ENCODE measurements at regions not wholly inside any gene's neighbourhood (a gene's known extent, or its start where the extent isn't known, plus 50 kb on each side); places are given as distances from the start of the nearest gene placed in this dataset.
A peak's percentile ranks its signal among the peaks of the same experiment; 100 is the strongest.
"Not testable (repeated sequence)": the region's sequence is repeated elsewhere in the genome, so short reads cannot be mapped to it uniquely, and the experiment has no call there.

DNA sequence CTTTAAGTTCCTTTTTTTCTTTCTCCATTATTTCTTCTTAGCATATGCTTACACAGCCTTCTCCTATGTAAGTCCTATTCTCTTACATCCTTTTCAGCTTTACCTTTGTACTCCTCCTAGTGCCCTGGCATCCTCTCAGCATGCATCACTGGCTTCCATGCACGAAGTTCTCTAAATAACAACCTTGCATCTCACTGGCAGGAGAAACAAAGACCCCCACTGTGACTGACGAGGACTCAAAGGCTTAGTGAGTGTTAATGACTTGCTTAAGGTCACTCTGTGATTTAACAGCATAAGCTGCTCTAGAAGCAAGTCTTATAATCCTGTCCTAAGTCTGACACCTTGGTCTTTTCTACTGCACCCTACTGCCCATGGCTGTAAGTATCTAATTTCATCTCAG is 1236.0 kb upstream of the CELF4 start:
- no peak overlapping the region for H3K4me3 ChIP-seq (ENCODE audit: low read depth, low read length)
- no peak for DNase-seq (ENCODE audit: low read depth)

DNA sequence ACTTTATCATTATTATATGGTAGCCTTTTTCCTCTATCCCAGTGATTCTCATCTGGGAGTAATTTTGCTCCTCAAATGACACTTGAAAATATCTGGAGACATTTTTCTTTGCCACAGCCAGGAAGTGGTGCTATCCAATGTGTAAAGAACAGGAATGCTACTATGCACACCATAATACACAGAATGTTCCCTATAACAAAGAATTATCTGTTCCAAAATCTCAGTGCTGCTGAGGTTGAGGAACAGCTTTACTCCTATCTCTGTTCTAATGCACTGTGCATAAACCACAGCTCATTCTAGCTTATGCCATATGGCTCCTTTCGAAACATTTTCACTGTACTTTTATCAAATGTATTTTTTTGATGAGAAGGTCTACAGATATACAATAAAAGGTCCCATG is 1231.2 kb upstream of the CELF4 start:
- DNase-seq (ENCODE audit: low read depth) = no peak
- no peak overlapping the region for H3K4me3 ChIP-seq (ENCODE audit: low read depth, low read length)

DNA sequence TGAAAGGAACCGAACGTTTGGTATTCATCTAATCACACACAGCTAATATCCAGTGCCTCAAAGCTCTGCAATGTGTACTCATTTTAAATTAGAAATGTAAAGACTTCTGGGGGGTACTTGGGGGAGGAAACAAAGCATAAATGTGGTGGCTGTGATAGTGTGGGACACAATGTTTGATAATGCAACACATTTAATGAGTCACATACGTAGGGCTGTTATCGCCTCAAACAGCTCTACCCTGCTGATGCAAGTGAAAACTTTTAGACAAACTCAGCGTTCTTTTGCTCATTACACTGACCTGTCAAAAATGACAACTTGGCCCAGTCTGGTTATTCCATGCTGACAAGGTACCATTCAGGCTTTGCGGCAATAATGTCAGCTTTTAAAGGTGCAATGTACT is 1227.1 kb upstream of the CELF4 start:
- H3K4me3 ChIP-seq (ENCODE audit: low read depth, low read length) = no peak overlapping the region
- DNase-seq (ENCODE audit: low read depth) = no peak

DNA sequence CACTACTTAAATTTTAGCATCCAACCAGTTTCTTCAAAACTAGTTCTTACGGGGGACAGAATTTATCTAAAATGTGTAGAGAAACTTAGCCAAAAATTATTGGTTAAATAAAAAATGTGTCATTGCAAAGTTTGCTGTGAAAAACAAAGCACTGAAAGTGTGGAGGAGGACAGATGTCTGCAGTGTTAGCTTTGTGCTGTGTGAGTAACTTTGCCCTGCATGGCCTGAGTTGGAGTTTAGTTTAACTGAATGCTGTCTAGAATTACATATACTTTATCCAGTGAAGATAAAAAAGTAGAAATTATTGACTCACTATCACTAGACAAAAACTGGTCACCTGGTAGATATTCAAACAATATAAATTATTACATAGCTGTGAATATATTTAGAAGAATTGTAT is 1225.2 kb upstream of the CELF4 start:
- DNase-seq (ENCODE audit: low read depth) = no peak
- no peak overlapping the region for H3K4me3 ChIP-seq (ENCODE audit: low read depth, low read length)

DNA sequence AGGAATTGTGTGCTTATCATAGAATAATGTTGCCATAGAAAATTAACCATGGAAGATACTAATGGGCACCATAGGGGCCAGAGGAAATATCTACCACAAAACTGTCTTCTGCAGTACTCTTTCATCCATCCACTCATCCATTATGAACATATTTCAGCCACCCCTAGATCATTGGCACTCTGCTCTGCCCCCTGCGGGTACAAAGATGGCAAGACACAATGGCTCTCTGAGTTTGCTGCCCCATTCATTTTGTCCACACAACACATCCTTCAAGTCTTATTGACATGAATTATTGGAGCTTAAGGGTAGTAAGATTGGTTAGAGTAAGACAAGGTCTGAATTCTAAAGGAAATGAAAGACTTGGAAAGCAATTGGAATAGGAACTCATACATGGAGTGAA is 1224.7 kb upstream of the CELF4 start:
- DNase-seq (ENCODE audit: low read depth) = no peak
- H3K4me3 ChIP-seq (ENCODE audit: low read depth, low read length) = no peak overlapping the region

DNA sequence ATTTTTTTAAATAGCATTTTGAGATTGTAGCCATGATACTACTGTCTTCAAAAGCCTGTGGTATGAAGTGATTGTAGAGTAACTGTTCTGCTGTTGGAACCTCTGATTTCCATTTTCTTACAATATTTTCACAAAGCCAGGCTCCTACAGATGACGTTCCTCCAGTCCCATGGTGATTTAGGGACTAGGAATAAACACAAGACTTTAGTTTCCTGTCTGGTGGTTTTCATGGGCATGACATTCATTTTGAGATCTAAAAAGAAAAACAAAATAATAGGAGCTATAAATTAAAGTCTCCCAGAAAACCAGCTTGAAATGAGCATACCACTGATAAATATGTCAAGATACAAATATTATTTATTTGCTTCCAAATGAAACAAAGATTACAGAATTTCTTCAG is 1223.5 kb upstream of the CELF4 start:
- no peak overlapping the region for H3K4me3 ChIP-seq (ENCODE audit: low read depth, low read length)

DNA sequence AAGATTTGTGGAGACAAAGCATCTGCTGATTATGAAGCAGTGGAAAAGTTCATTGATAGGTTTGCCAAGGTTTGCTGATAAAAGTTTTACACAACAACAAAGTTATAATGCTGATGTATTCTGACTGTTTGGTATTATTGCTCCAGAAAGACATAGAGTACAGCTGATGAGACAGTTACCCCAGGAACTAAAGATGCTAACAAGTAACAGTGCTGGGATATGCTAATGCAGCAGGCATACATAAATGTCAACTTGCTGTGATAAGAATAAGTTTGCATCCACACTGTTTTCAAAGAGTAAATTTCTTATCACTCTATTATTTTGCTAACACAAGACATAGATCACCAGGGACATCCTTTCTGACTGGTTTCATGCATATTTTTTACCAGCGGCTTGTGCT is 1221.3 kb upstream of the CELF4 start:
- DNase-seq (ENCODE audit: low read depth) = no peak
- no peak overlapping the region for H3K4me3 ChIP-seq (ENCODE audit: low read depth, low read length)

More for the DNA sequence above, 1223.5 kb upstream of the CELF4 start:
- no peak for DNase-seq (ENCODE audit: low read depth)

DNA sequence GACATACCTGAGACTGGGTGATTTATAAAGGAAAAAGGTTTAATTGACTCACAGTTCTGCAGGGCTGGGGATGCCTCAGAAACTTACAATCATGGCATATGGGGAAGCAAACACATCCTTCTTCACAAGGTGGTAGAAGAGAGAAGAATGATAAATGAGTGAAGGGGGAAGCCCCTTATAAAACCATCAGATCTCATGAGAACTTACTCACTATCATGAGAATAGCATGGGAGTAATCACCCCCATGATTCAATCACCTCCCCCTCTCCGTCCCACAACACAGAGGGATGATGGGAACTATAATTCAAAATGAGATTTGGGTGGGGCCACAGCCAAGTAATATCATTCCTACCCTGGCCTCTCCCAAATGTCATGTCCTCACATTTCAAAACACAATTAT is 1206.0 kb upstream of the CELF4 start:
- DNase-seq (ENCODE audit: low read depth); H3K4me3 ChIP-seq (ENCODE audit: low read depth, low read length): not testable (repeated sequence)

DNA sequence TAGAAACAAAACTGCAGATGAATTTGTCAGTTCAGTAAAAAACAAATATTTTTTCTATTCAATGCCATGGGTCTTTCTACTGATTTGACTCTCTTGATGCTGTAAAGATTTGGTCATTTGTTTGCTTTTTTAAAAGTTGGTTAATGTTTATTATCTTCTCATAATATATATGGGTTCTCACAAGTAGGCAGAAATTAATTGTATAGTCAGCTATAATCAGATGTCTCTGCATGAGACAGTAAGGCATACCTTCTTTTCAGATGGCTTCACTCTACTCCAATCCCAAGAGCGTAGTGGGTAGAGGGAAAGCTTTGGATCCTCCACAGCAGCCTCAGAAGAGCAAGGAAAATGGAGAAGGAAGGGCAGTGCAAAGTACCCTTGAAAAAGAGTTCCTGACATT is 1202.9 kb upstream of the CELF4 start:
- DNase-seq (ENCODE audit: low read depth) = no peak
- H3K4me3 ChIP-seq (ENCODE audit: low read depth, low read length) = no peak overlapping the region

DNA sequence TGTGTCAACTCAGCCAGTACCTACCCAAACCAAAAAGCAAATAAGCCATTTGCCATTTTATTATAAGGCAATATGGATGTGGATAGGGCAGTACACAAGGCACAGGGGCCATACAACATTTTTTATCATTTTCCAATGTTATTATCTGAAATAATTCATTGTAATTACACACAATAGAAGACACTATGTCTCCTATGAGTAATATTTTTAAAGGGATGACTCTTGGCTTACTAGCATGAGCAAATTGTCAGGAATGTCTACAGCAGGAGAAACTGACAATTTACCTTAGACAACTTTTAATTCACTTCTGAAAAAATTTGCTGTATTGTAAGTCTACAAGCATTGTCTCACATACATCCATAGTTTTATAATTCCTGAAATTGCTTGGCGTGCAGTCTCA is 1193.9 kb upstream of the CELF4 start:
- H3K4me3 ChIP-seq (ENCODE audit: low read depth, low read length) = no peak overlapping the region
- peak; percentile 7 for DNase-seq (ENCODE audit: low read depth)

DNA sequence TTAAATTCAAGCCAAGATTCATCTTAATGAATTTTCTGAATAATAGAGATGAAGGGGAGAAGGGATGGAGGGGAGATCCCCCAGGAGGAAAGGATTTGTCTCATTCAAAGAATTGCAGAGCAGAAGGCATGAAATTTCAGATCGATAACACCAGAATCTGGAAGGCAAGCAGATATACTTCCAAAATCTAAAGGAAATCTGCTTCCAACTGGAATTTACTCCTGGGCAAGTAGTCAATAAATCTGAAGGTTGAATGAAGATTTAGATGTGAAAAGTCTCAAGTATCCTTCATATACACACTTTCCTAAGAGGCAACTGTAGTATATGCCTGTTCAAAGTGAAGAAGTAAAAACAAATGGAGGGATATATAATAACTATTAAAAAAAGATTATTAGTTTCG is 1190.8 kb upstream of the CELF4 start:
- no peak overlapping the region for H3K4me3 ChIP-seq (ENCODE audit: low read depth, low read length)
- no peak for DNase-seq (ENCODE audit: low read depth)

DNA sequence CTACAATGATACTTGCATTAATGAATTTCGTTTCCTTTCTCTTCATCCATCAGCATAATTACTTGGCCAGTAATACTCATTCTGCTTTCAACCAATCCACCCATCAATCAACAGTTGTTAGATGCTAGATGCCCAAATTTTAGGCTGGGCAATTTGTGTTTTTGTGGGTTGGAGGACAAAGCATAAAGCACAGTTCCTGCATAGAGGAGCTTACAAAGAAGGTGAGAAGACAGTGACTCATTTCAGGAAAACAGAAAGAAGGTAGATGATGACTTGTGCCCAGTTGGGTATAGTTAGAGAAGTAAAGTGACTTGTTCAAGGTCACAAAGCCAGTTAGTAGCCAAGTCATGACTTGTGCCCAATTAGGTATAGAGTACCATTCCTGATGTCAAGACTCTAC is 1186.8 kb upstream of the CELF4 start:
- H3K4me3 ChIP-seq (ENCODE audit: low read depth, low read length) = no peak overlapping the region
- DNase-seq (ENCODE audit: low read depth) = no peak

DNA sequence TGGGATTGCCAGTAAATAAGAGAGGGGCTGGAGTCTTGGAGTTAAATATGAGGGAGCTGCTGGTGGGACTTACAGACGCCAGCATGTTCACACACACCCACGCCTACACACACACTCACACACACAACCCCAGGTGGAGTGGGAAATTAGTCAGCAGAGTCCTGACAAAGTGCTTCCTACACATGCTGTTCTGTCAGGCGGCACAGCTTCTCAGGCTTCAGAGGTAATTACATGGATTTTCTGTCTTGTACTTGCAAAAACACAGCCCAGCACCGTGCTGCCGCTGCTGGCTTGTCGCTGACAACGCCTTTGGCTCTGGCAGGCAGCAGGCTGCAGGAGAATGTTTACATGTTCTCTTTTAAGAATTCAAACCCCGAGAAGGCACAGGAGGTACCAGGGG is 1186.3 kb upstream of the CELF4 start:
- peak; percentile 12 for DNase-seq (ENCODE audit: low read depth)
- no peak overlapping the region for H3K4me3 ChIP-seq (ENCODE audit: low read depth, low read length)

DNA sequence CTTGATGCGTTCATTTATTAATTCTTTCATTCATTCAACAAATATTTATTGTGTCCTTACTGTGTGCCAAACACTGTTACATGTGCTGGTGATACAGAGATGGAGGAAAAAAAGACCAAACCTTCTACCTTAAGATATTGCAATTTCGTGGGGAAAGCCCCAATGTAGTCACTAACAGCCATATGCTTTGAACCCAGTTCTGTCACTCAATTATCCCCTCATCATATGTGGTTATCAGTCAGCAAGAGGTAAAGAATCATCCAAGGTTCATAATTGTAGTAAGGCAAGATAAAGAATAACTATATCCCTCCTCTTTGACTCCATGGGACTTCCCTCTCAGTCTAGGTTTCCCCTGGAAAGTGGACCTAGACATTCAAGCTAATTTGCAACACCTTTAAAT is 1185.6 kb upstream of the CELF4 start:
- H3K4me3 ChIP-seq (ENCODE audit: low read depth, low read length) = no peak overlapping the region
- DNase-seq (ENCODE audit: low read depth) = no peak

DNA sequence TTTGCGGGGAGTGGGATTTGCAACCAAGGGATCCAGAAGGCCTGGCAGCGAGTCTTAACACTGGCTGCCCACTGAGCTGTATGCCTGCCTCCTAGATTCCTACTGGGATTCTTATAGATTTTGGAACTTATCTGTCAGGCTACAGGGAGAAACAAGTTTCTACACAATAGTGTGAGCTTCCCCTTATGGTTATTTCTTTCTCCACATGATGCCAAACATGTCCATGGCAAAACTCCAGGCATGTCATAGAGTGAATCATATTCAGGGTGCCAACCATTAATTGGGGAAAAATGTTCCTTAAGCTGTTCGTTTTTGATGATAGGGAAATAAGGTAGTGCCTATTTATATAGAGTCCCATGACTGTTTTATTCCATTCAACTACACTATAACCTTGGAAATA is 1185.2 kb upstream of the CELF4 start:
- no peak overlapping the region for H3K4me3 ChIP-seq (ENCODE audit: low read depth, low read length)
- no peak for DNase-seq (ENCODE audit: low read depth)

DNA sequence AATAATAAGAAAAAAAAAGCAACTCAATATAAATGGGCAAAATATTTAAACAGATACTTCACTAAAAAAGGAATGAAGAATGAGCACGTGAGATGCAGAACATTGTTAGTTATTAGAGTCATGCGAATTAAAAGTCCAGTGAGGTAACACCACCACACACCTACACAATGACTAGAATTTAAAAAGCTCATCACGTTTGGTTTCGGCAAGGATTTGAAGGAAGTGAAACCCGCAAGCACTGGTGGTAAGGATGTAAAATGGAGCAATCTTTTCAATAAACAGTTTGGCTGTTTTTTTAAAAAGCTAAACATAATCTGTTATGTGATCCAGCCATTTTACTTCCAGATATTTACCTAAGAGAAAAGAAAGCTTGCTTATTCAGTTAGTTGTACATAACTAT is 1181.6 kb upstream of the CELF4 start:
- no peak for DNase-seq (ENCODE audit: low read depth)

DNA sequence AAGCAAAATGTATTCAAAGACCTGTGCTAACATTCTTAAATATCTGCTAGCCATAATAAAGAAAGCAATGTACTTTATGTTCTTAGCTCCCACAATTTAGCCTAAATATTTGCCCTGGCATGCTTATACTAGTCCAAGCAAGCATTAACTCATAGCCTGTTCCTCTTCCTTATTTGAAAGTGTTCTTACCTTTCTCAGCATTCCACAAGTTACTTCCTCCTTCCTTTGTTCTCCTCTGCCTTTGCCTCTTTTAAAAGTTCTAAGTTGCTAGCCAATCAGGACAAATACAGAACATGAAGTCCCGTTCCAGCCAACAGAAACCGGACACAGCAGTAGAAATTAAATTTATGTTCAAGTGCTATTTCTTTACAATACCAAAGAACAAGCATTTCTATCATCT is 1154.6 kb upstream of the CELF4 start:
- not testable (repeated sequence) for DNase-seq (ENCODE audit: low read depth); H3K4me3 ChIP-seq (ENCODE audit: low read depth, low read length)

More for the DNA sequence above, 1181.6 kb upstream of the CELF4 start:
- no peak overlapping the region for H3K4me3 ChIP-seq (ENCODE audit: low read depth, low read length)

DNA sequence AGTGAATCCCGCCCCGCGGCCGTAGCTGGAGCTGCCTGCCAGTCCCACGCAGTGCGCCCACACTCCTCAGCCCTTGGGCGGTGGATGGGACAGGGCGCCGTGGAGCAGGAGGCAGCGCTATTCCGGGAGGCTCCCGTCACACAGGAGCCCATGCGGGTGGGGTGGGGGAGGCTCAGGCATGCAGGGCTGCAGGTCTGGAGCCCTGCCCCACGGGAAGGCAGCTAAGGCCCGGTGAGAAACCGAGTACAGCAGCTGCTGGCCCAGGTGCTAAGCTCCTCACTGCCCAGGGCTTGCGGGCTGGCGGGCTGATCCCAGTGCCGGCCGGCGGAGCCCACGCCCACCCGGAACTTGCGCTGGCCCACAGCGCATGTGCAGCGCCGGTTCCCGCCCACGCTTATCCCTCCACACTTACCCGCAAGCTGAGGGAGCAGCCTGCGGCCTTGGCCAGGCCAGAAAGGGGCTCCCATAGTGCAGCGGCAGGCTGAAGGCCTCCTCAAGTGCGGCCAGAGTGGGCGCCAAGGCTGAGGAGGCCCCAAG is 1152.8 kb upstream of the CELF4 start:
- no peak for DNase-seq (ENCODE audit: low read depth)
- no peak overlapping the region for H3K4me3 ChIP-seq (ENCODE audit: low read depth, low read length)

DNA sequence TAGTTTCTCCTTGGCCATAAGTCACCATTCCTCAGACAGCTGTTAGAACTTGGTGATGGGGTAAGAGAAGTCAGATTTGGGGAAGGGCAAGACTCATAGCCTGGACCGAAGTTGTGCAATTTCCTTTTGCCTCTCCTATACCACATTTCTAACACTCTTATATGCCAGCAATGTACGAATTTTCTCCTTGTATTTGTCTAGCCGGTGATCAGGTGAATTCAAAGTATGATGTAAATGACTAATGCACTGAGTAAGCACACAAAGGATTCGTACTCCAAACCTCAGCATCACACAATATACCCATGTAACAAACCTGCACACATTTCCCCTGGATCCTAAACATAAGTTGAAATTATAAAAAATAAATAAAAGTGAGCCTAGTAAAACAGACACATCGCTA is 1143.5 kb upstream of the CELF4 start:
- DNase-seq (ENCODE audit: low read depth) = no peak
- no peak overlapping the region for H3K4me3 ChIP-seq (ENCODE audit: low read depth, low read length)

DNA sequence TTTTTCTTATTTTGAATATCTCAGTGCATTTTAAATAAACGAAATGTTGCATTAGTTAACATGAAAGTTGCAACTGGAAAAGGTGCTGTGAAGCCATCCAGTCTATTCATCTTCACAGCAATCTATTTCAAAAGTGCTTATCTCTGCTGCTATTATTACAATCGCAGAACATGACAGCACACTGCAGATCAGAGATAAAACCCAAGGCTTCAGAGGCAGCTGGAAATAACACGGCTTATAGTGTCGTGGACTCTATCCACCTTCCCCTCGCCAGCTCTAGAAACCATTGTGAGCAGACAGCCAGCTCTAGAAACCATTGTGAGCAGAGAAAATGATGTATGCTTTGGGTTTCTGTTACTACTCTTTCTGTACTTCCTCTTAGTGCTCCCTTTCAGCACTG is 1140.8 kb upstream of the CELF4 start:
- DNase-seq (ENCODE audit: low read depth) = no peak
- H3K4me3 ChIP-seq (ENCODE audit: low read depth, low read length) = no peak overlapping the region

DNA sequence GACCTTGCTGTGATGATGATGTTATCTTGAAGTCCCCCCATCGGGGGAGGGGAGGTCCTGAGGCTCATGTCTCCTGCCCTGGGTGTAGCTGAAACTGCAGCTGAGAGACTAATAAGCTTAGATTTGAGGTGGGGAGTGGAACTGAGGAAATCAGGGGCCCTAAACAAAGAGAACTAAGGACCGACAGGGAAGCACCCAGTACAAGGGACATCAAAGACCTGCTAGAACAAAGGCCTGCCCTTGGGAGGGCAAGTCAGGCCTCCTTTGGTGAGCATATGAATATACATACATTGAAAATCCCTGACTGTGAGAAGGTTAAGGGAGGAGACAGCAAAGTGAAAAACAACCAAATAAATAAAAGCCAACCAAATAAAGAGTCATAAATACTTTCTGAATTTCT is 1132.5 kb upstream of the CELF4 start:
- H3K4me3 ChIP-seq (ENCODE audit: low read depth, low read length) = no peak overlapping the region
- DNase-seq (ENCODE audit: low read depth) = no peak

DNA sequence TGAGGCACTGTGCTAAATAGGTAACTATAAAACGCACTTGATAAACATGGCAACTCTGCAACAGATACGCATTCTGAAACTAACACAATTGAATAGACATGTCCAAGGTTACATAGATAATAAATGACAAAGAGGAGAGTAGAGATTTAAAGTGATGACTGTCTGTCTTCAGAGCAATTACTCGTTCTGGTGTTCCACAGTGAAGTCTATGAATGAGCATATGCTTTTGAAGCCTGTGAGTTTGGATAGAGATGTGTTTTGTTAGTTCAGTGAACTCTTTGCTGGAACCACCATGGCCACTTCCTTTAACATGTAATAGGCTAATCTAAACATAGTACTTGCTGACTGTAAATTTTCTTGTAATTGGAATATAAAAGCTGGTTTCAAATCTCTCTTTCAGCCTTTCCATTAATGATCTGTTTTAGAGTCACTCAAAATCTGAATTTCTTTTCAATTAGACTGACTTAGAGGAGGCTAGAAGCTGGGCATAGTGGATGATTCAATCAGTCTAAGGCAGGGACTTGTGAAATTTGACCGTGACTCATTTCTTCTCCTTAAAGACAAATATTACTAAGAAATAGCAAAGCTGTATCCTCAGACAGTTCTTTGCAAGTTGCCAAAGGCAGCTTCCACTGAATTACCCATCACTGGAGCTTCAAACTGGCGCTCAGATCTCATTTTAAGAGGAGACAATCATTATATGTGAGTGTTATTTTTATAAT is 1130.1 kb upstream of the CELF4 start:
- DNase-seq (ENCODE audit: low read depth) = peak; percentile 49
- no peak overlapping the region for H3K4me3 ChIP-seq (ENCODE audit: low read depth, low read length)

Measured in skeletal muscle cell (primary cell).